Breast epithelium (tissue), 4 donors: ENCODE measurements at regions not wholly inside any gene's neighbourhood (a gene's known extent, or its start where the extent isn't known, plus 50 kb on each side); places are given as distances from the start of the nearest gene placed in this dataset.

Source experiments
- DNase-seq, 2 donors: peaks; one replicate each; pipeline ENCODE4 v3.0.0-alpha.2; 2019; ENCODE audit warnings: low spot score in 2 of 2
- H3K27ac ChIP-seq, 2 donors: fragments of 200-600 bp; sonication (generic) in 1 of 2; one replicate each; pipeline ENCODE4 v1.5.1; 2016 to 2019; ENCODE audit warnings: mild to moderate bottlenecking in 1 of 2
- H3K27me3 ChIP-seq, 2 donors: fragments of 200-600 bp; sonication (generic) in 1 of 2; one replicate each; pipeline versions ENCODE4 v1.5.1 to v1.6.0; 2017 to 2019; ENCODE audit warnings: control low read depth in 1 of 2, mild to moderate bottlenecking in 1 of 2
- H3K36me3 ChIP-seq: fragments of 200-600 bp; one replicate; pipeline ENCODE4 v1.5.1; 2019
- H3K4me1 ChIP-seq, 2 donors: fragments of 200-600 bp; sonication (generic); one replicate each; pipeline ENCODE4 v1.5.1; 2016 to 2019; ENCODE audit warnings: control low read depth in 1 of 2
- H3K4me3 ChIP-seq, 3 donors: fragments of 200-600 bp; sonication (generic); 1 replicate in 2 of 3; 2 replicates in 1 of 3; pipeline ENCODE4 v1.5.1; 2016 to 2019; ENCODE audit warnings: mild to moderate bottlenecking in 3 of 3, moderate library complexity in 2 of 3
- H3K9me3 ChIP-seq, 2 donors: fragments of 200-600 bp; sonication (generic) in 1 of 2; one replicate each; pipeline ENCODE4 v1.5.1; 2016 to 2019; ENCODE audit warnings: control low read depth in 1 of 2
- POLR2A ChIP-seq: fragments of 450-650 bp; IDR thresholded peaks from one replicate; pipeline ENCODE4 v1.6.1; 2016; ENCODE audit warnings: antibody characterized with exemption, mild to moderate bottlenecking, moderate library complexity
- POLR2AphosphoS5 ChIP-seq, 3 donors: sonication (generic); formaldehyde crosslinking; IDR thresholded peaks; one replicate each; pipeline ENCODE4 v1.6.1; 2017; ENCODE audit warnings: antibody characterized with exemption in 3 of 3
- intact Hi-C: fragments of 100-400 bp; cut with DNase I; formaldehyde crosslinking; loops from one replicate; pipeline ENCODE4 v1.15.1; 2023; ENCODE audit warnings: low total_unique reads
- TF ChIP-seq, protein P1 (sequence below), 3 donors: fragments of 450-650 bp; IDR thresholded peaks; one replicate each; pipeline ENCODE4 v1.5.1; 2016 to 2017; ENCODE audit warnings: antibody characterized with exemption in 3 of 3, mild to moderate bottlenecking in 3 of 3, moderate library complexity in 3 of 3

DNA sequence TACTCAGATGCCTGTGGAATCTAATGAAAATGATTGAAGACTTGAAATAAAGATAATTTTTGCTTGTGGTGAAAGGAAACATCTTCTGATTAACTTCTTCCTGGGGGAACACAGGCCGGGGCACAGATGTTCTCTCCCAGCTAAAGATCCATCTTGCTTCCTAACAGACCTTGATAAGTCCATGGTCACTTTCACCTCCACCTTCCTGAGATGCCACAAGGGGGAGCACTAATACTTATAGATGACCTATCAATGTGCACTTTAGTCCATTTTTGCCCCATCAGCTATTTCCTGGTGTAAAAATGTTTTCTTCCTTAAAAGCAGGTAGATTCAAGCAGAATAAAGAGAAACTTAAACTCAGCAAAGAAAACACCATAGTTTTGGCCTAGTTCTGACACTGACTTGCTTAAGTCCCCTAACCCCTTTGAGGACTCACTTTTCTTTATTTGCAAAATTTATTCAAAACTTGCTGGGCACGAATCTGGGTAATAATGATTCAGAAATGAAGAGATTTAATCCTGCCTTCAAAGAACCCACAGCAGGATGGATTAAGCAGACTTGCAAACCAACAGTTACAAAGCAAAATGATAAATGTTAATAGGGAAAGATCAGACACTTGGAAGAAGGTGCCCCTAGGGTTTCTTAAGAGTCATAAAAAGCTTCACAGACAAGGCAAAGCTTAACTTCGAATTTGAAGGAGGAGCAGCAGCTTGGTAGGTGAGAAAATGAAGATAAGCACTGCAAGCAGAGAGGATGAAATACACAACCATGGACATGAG is 158.7 kb downstream of the RAB38 start:
- H3K4me1 ChIP-seq: no peaks in the 10 kb centered on the region
- DNase-seq: peak; percentile 56 to 76
- intact Hi-C loops: no loop called here
- TF ChIP-seq POLR2A: no peak
- TF ChIP-seq, protein P1, sequence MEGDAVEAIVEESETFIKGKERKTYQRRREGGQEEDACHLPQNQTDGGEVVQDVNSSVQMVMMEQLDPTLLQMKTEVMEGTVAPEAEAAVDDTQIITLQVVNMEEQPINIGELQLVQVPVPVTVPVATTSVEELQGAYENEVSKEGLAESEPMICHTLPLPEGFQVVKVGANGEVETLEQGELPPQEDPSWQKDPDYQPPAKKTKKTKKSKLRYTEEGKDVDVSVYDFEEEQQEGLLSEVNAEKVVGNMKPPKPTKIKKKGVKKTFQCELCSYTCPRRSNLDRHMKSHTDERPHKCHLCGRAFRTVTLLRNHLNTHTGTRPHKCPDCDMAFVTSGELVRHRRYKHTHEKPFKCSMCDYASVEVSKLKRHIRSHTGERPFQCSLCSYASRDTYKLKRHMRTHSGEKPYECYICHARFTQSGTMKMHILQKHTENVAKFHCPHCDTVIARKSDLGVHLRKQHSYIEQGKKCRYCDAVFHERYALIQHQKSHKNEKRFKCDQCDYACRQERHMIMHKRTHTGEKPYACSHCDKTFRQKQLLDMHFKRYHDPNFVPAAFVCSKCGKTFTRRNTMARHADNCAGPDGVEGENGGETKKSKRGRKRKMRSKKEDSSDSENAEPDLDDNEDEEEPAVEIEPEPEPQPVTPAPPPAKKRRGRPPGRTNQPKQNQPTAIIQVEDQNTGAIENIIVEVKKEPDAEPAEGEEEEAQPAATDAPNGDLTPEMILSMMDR (IDR thresholded peaks at IDR 0.05): peak; percentile 65 to 77 (median 69)
- no peaks in the 10 kb centered on the region for H3K27me3 ChIP-seq
- no peak overlapping the region for H3K4me3 ChIP-seq
- H3K27ac ChIP-seq: no peak overlapping the region
- H3K9me3 ChIP-seq: no peaks in the 10 kb centered on the region
- no peaks in the 10 kb centered on the region for H3K36me3 ChIP-seq

DNA sequence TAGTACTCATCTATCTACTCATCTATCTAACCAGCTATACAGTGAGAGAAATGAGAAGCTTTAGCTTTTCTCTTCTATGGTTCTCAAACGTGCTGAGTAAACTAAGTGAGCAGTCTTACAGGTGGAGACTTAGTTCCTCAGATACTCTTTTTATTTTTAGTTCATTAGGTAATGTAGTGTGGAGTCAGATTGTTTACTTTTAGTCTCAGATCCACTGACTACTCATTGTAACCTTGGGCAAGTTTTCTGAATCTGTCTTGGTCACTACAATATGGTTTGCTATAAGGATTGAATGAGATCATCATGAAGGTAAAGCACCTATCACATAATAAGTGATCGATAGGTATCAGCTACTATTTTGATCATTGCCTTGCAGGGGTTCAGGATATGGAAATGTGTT is 160.1 kb downstream of the RAB38 start:
- DNase-seq: no peak
- Histone ChIP-seq H3K4me1 (no peaks in the 10 kb centered on the region), H3K36me3 (no peaks in the 10 kb centered on the region), H3K27ac (no peak overlapping the region), H3K27me3 (no peaks in the 10 kb centered on the region), H3K4me3 (no peak overlapping the region), H3K9me3 (no peaks in the 10 kb centered on the region)
- TF ChIP-seq, protein P1 (IDR thresholded peaks at IDR 0.05): no peak
- no peak for TF ChIP-seq POLR2A
- intact Hi-C loops: no loop called here

DNA sequence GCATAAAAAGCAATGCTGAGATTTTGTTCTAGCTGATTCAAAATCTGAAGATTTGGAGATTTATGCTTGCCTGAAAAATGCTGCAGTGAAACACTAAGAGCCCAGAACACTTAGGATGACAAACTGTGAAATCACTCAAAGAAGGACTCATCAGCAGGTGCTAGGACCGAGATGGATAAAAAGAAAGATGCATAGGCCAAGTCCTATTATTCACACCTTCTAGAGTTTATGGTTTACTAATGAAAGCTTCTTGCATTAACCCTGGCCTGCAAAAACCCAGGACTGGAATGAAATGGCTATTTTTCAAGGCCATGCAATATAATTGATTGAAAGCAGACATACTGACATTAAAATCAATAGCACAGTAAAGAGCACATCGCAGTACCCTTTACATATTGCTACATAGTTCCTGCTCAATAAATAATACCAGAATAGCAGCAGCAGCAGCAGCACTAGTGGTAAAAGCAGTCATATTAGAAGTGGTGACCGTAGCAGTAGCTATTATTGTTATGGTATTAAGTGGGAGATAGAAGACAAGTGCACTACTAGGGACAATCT is 161.7 kb downstream of the RAB38 start:
- no peak overlapping the region for H3K4me3 ChIP-seq
- intact Hi-C loops: no loop called here
- no peaks in the 10 kb centered on the region for H3K9me3 ChIP-seq
- no peaks in the 10 kb centered on the region for H3K4me1 ChIP-seq
- TF ChIP-seq POLR2AphosphoS5 (IDR thresholded peaks at IDR 0.05): no peak
- no peak for TF ChIP-seq POLR2A
- TF ChIP-seq, protein P1 (IDR thresholded peaks at IDR 0.05): no peak
- no peak for DNase-seq
- H3K36me3 ChIP-seq: no peaks in the 10 kb centered on the region
- H3K27me3 ChIP-seq: no peaks in the 10 kb centered on the region
- H3K27ac ChIP-seq: no peak overlapping the region

DNA sequence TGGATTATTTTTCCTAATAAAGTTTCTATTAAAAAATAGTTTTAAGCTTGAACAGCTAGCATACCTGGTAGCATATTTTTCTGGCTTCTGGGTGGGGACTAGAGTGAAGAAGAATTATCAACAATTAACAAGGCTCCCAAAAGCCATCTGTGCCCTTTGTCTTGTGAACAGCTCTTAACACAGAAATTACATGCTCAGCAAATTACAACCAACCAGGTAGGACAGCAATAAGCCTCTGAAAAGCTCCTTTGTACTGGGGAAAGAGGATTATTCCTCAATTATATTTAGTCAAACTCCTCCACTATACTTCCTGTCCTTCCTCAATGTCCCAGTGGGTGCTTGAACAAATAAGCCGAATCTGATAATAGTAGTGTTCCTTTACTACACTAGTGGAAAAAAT is 162.8 kb downstream of the RAB38 start:
- H3K27me3 ChIP-seq: no peaks in the 10 kb centered on the region
- no peaks in the 10 kb centered on the region for H3K4me1 ChIP-seq
- TF ChIP-seq, protein P1 (IDR thresholded peaks at IDR 0.05): no peak
- TF ChIP-seq POLR2A: no peak
- no peak for TF ChIP-seq POLR2AphosphoS5 (IDR thresholded peaks at IDR 0.05)
- intact Hi-C loops: no loop called here
- H3K4me3 ChIP-seq: no peak overlapping the region
- H3K27ac ChIP-seq: no peak overlapping the region
- H3K36me3 ChIP-seq: no peaks in the 10 kb centered on the region
- no peaks in the 10 kb centered on the region for H3K9me3 ChIP-seq
- DNase-seq: no peak

DNA sequence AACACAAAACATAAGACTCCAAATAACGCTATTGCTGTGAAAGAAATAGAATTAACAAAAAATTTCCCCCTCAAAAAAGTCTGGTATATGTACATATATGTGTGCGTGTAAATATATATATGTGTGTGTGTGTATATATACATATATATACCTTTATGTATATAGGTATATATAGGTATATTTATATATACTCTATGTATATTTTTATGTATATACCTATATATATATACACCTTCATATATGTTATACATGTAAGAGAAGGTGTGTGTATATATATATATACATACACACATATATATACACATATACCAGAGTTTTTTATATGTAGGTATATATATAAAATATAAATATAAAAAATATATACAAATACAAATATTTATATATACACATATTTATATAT is 199.2 kb downstream of the RAB38 start:
- H3K9me3 ChIP-seq: no peaks in the 10 kb centered on the region
- no peaks in the 10 kb centered on the region for H3K36me3 ChIP-seq
- no peak for DNase-seq
- H3K4me3 ChIP-seq: no peak overlapping the region
- TF ChIP-seq, protein P1 (IDR thresholded peaks at IDR 0.05): no peak
- TF ChIP-seq POLR2A (no peak), POLR2AphosphoS5 (IDR thresholded peaks at IDR 0.05) (no peak)
- no peaks in the 10 kb centered on the region for H3K4me1 ChIP-seq
- intact Hi-C loops: no loop called here
- no peaks in the 10 kb centered on the region for H3K27me3 ChIP-seq
- H3K27ac ChIP-seq: no peak overlapping the region
